ENCODE measurements at regions not wholly inside any gene's neighbourhood (a gene's known extent, or its start where the extent isn't known, plus 50 kb on each side); places are given as distances from the start of the nearest gene placed in this dataset.
"Not testable (repeated sequence)": the region's sequence is repeated elsewhere in the genome, so short reads cannot be mapped to it uniquely, and the experiment has no call there.

DNA sequence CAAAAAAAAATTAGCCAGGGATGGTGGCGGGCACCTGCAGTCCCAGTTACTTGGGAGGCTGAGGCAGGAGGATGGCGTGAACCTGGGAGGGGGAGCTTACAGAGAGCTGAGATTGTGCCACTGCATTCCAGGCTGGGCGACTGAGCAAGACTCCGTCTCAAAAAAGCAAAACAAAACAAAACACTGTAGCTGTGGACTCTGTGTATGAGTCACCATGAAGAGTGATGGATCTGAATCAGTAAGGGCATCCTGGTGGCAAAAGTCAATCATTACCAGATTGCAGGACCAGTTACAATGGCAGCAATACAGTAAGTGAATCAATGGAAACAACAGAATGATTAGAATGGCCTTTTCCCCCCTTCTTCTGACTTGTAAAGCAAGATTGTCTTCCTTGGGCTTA lies 113.7 kb upstream of the CCDC180 start:
- H2AFZ ChIP-seq (ENCODE audit: low read length); H3K9me2 ChIP-seq (replicated peaks; ENCODE audit: low read depth, low read length); H3K27me3 ChIP-seq (ENCODE audit: insufficient read depth, low read length, poor library complexity, severe bottlenecking); H3K4me1 ChIP-seq (ENCODE audit: insufficient read depth, low read length, poor library complexity, severe bottlenecking); H3K79me2 ChIP-seq (ENCODE audit: insufficient read depth, low read length); H3K4me3 ChIP-seq (ENCODE audit: low read length, poor library complexity, severe bottlenecking); H4K20me1 ChIP-seq (ENCODE audit: insufficient read depth, low read length, poor library complexity, severe bottlenecking); H3K4me2 ChIP-seq (ENCODE audit: low read depth, low read length, poor library complexity, severe bottlenecking); H3K36me3 ChIP-seq (ENCODE audit: insufficient read depth, low read length); H3K9ac ChIP-seq (ENCODE audit: low read depth, low read length, poor library complexity, severe bottlenecking); H3K9me3 ChIP-seq (ENCODE audit: insufficient read depth, low read depth, low read length); H3F3A ChIP-seq (ENCODE audit: low read depth): not testable (repeated sequence)

- TF ChIP-seq, protein P1, sequence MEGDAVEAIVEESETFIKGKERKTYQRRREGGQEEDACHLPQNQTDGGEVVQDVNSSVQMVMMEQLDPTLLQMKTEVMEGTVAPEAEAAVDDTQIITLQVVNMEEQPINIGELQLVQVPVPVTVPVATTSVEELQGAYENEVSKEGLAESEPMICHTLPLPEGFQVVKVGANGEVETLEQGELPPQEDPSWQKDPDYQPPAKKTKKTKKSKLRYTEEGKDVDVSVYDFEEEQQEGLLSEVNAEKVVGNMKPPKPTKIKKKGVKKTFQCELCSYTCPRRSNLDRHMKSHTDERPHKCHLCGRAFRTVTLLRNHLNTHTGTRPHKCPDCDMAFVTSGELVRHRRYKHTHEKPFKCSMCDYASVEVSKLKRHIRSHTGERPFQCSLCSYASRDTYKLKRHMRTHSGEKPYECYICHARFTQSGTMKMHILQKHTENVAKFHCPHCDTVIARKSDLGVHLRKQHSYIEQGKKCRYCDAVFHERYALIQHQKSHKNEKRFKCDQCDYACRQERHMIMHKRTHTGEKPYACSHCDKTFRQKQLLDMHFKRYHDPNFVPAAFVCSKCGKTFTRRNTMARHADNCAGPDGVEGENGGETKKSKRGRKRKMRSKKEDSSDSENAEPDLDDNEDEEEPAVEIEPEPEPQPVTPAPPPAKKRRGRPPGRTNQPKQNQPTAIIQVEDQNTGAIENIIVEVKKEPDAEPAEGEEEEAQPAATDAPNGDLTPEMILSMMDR (conservative IDR thresholded peaks at IDR 0.05; ENCODE audit: low read length): no peak
- Histone ChIP-seq H3K36me3 (ENCODE audit: insufficient read depth, low read length) (no peaks in the 10 kb centered on the region), H3K27me3 (ENCODE audit: insufficient read depth, low read length, poor library complexity, severe bottlenecking) (no peaks in the 10 kb centered on the region), H4K20me1 (ENCODE audit: insufficient read depth, low read length, poor library complexity, severe bottlenecking) (no peaks in the 10 kb centered on the region), H3K9ac (ENCODE audit: low read depth, low read length, poor library complexity, severe bottlenecking) (no peak overlapping the region), H3K4me3 (ENCODE audit: low read length, poor library complexity, severe bottlenecking) (no peak overlapping the region), H3K4me1 (ENCODE audit: insufficient read depth, low read length, poor library complexity, severe bottlenecking) (no peaks in the 10 kb centered on the region), H3K9me2 (replicated peaks; ENCODE audit: low read depth, low read length) (no peaks in the 10 kb centered on the region), H3K9me3 (ENCODE audit: insufficient read depth, low read depth, low read length) (no peaks in the 10 kb centered on the region), H3K79me2 (ENCODE audit: insufficient read depth, low read length) (no peaks in the 10 kb centered on the region), H2AFZ (ENCODE audit: low read length) (no peak overlapping the region), H3F3A (ENCODE audit: low read depth) (no peaks in the 10 kb centered on the region), H3K4me2 (ENCODE audit: low read depth, low read length, poor library complexity, severe bottlenecking) (no peak overlapping the region)
Measured at GRCh38 chr9:97188545-97188944, 118.9 kb upstream of the CCDC180 start.

DNA sequence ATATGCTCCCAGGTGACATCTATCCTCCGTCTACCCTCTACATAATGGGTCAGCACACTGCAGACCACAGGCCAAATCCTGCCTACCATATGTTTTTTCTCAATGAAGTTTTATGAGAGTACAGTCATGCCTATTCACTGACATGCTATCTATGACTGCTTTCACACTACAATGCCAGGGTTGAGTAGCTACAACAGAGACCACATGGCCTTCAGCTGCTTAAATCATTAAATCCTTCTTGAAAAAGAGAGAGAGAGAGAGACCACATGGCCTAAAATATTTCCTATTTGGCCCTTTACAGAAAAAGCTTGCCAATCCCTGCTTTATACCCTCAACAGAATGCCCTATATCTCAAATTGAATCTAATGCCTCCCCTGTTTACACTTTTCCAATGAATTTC lies 119.8 kb upstream of the CCDC180 start:
- not testable (repeated sequence) for H3K4me1 ChIP-seq (ENCODE audit: insufficient read depth, low read length, poor library complexity, severe bottlenecking); H3K36me3 ChIP-seq (ENCODE audit: insufficient read depth, low read length); H3K4me2 ChIP-seq (ENCODE audit: low read depth, low read length, poor library complexity, severe bottlenecking); H3K4me3 ChIP-seq (ENCODE audit: low read length, poor library complexity, severe bottlenecking); H3K9ac ChIP-seq (ENCODE audit: low read depth, low read length, poor library complexity, severe bottlenecking); H4K20me1 ChIP-seq (ENCODE audit: insufficient read depth, low read length, poor library complexity, severe bottlenecking); H3F3A ChIP-seq (ENCODE audit: low read depth); H2AFZ ChIP-seq (ENCODE audit: low read length); H3K9me2 ChIP-seq (replicated peaks; ENCODE audit: low read depth, low read length); H3K9me3 ChIP-seq (ENCODE audit: insufficient read depth, low read depth, low read length); H3K79me2 ChIP-seq (ENCODE audit: insufficient read depth, low read length); H3K27me3 ChIP-seq (ENCODE audit: insufficient read depth, low read length, poor library complexity, severe bottlenecking)

DNA sequence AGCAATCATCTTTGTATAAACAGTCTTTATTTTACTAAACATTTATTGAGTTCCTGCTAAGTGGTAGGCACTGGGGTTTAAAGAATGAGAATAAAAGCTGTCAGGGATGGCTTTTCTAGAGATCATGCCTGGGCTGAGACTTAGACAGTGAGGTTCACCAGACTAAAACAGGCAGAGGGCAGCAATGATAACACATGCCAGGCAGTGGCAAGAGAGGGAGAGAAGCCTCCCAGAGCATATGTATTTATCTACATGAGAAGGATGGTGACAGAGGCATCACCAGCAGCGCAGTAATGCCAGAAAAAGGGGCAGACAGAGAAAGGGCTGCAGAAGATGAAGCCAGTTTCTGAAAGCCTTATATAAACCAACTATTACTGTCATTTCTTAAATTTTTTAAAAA lies 121.0 kb upstream of the CCDC180 start:
- no peaks in the 10 kb centered on the region for H3K36me3 ChIP-seq (ENCODE audit: insufficient read depth, low read length)
- H3K9ac ChIP-seq (ENCODE audit: low read depth, low read length, poor library complexity, severe bottlenecking): no peak overlapping the region
- H2AFZ ChIP-seq (ENCODE audit: low read length): no peak overlapping the region
- H3K9me3 ChIP-seq (ENCODE audit: insufficient read depth, low read depth, low read length): no peaks in the 10 kb centered on the region
- H4K20me1 ChIP-seq (ENCODE audit: insufficient read depth, low read length, poor library complexity, severe bottlenecking): no peaks in the 10 kb centered on the region
- no peaks in the 10 kb centered on the region for H3K27me3 ChIP-seq (ENCODE audit: insufficient read depth, low read length, poor library complexity, severe bottlenecking)
- no peaks in the 10 kb centered on the region for H3F3A ChIP-seq (ENCODE audit: low read depth)
- no peak overlapping the region for H3K4me3 ChIP-seq (ENCODE audit: low read length, poor library complexity, severe bottlenecking)
- no peak for TF ChIP-seq EZH2phosphoT487 (IDR thresholded peaks at IDR 0.05; ENCODE audit: borderline replicate concordance)
- TF ChIP-seq, protein P1 (conservative IDR thresholded peaks at IDR 0.05; ENCODE audit: low read length): no peak
- H3K4me2 ChIP-seq (ENCODE audit: low read depth, low read length, poor library complexity, severe bottlenecking): no peak overlapping the region
- no peaks in the 10 kb centered on the region for H3K4me1 ChIP-seq (ENCODE audit: insufficient read depth, low read length, poor library complexity, severe bottlenecking)
- no peaks in the 10 kb centered on the region for H3K79me2 ChIP-seq (ENCODE audit: insufficient read depth, low read length)
- no peaks in the 10 kb centered on the region for H3K9me2 ChIP-seq (replicated peaks; ENCODE audit: low read depth, low read length)

DNA sequence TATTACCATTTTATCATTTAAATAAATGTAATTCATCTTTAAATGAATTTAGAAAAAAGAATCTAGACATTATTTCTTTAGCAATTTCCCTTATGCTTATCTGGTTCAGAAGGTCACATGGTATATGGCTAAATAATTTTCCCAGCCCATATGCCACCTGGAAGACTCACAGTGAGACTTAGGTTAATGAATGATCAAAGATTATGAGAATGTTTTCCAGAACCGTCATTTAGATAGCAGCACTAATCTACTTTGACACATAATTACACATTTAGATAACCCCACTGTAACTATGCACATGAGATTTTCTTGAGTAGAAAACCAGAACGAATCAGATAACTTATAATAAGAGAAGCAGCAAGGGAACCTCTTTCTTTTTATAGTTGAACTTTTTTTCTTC lies 124.9 kb upstream of the CCDC180 start:
- H2AFZ ChIP-seq (ENCODE audit: low read length); H3K27me3 ChIP-seq (ENCODE audit: insufficient read depth, low read length, poor library complexity, severe bottlenecking); H3K4me2 ChIP-seq (ENCODE audit: low read depth, low read length, poor library complexity, severe bottlenecking); H3K9me3 ChIP-seq (ENCODE audit: insufficient read depth, low read depth, low read length); H3F3A ChIP-seq (ENCODE audit: low read depth); H3K4me1 ChIP-seq (ENCODE audit: insufficient read depth, low read length, poor library complexity, severe bottlenecking); H3K79me2 ChIP-seq (ENCODE audit: insufficient read depth, low read length); H3K36me3 ChIP-seq (ENCODE audit: insufficient read depth, low read length); H3K9ac ChIP-seq (ENCODE audit: low read depth, low read length, poor library complexity, severe bottlenecking); H3K4me3 ChIP-seq (ENCODE audit: low read length, poor library complexity, severe bottlenecking); H4K20me1 ChIP-seq (ENCODE audit: insufficient read depth, low read length, poor library complexity, severe bottlenecking); H3K9me2 ChIP-seq (replicated peaks; ENCODE audit: low read depth, low read length): not testable (repeated sequence)
